IMR-90 (cell line): ENCODE measurements at regions not wholly inside any gene's neighbourhood (a gene's known extent, or its start where the extent isn't known, plus 50 kb on each side); places are given as distances from the start of the nearest gene placed in this dataset.

Experiments used
- ATAC-seq: fragments of 200-7000 bp; cut with Tn5 transposase; 2 replicates; pipeline ENCODE4 v1.9.1; 2020; ENCODE audit warnings: low read depth, mild to moderate bottlenecking, moderate library complexity
- BruUV-seq: library from RNA; stranded (reverse); fragments of 400-500 nt; replicated peaks from 2 replicates; lab custom pipeline; 2021; lab: Mats Ljungman, UMichigan
- CTCF ChIA-PET: fragments of 300-600 bp; formaldehyde crosslinking; extraction: SDS; loops from one replicate; lab custom pipeline; 2021; ENCODE audit warnings: antibody characterized with exemption; lab: Yijun Ruan, JAX
- POLR2A ChIA-PET: fragments of 300-600 bp; sonication (Branson Sonifier 250); formaldehyde crosslinking; loops from one replicate; lab custom pipeline; 2022; ENCODE audit warnings: antibody characterized with exemption; ENCODE audit not compliant: unreplicated experiment; lab: Charles Lee
- DNase-seq: peaks from one replicate; pipeline ENCODE4 v3.0.0; 2013
- H2AFZ ChIP-seq: replicated peaks from 2 replicates; pipeline ENCODE3; 2013; ENCODE audit warnings: low read length, mild to moderate bottlenecking; ENCODE audit not compliant: poor library complexity
- H2AK5ac ChIP-seq: 2 replicates; pipeline ENCODE4 v1.6.1; 2013; ENCODE audit warnings: low read depth, low read length, inconsistent platforms
- H2AK9ac ChIP-seq: replicated peaks from 2 replicates; pipeline ENCODE3; 2013; ENCODE audit warnings: mild to moderate bottlenecking, low read depth, low read length, moderate library complexity; ENCODE audit not compliant: poor library complexity
- H2BK120ac ChIP-seq: 2 replicates; pipeline ENCODE4 v1.6.1; 2013; ENCODE audit warnings: low read depth, low read length, inconsistent platforms
- H2BK15ac ChIP-seq: 3 replicates; pipeline ENCODE4 v1.6.1; 2013; ENCODE audit warnings: low read depth, low read length, inconsistent platforms
- H2BK20ac ChIP-seq: 2 replicates; pipeline ENCODE4 v1.6.1; 2013; ENCODE audit warnings: low read depth, mild to moderate bottlenecking, inconsistent platforms, low read length, moderate library complexity
- H2BK5ac ChIP-seq: 2 replicates; pipeline ENCODE4 v1.6.1; 2013; ENCODE audit warnings: mild to moderate bottlenecking, low read depth, low read length, inconsistent platforms; ENCODE audit not compliant: poor library complexity, severe bottlenecking
- H3K14ac ChIP-seq: replicated peaks from 2 replicates; pipeline ENCODE4 v1.6.1; 2013; ENCODE audit warnings: low read depth, low read length, inconsistent platforms
- H3K18ac ChIP-seq: 2 replicates; pipeline ENCODE4 v1.6.1; 2013; ENCODE audit warnings: low read depth, low read length, control low read depth
- H3K23ac ChIP-seq: 2 replicates; pipeline ENCODE4 v1.6.1; 2013; ENCODE audit warnings: low read depth, low read length, inconsistent platforms
- H3K27ac ChIP-seq: 2 replicates; pipeline ENCODE4 v1.5.1; 2013; ENCODE audit warnings: mild to moderate bottlenecking, control low read depth, low read length; ENCODE audit not compliant: insufficient read depth
- H3K27me3 ChIP-seq: 2 replicates; pipeline ENCODE4 v1.6.1; 2013; ENCODE audit warnings: low read length; ENCODE audit not compliant: control insufficient read depth, insufficient read depth
- H3K36me3 ChIP-seq: 2 replicates; pipeline ENCODE4 v1.6.1; 2013; ENCODE audit warnings: low read length, mixed read lengths; ENCODE audit not compliant: control insufficient read depth, insufficient read depth
- H3K4ac ChIP-seq: 2 replicates; pipeline ENCODE4 v1.6.1; 2013; ENCODE audit warnings: low read depth, low read length, inconsistent platforms
- H3K4me1 ChIP-seq: 2 replicates; pipeline ENCODE4 v1.6.1; 2013; ENCODE audit warnings: low read length, mixed read lengths; ENCODE audit not compliant: control insufficient read depth, insufficient read depth
- H3K4me2 ChIP-seq: 2 replicates; pipeline ENCODE4 v1.6.1; 2013; ENCODE audit warnings: low read depth, mild to moderate bottlenecking, control low read depth, low read length, moderate library complexity
- H3K4me3 ChIP-seq: 2 replicates; pipeline ENCODE4 v1.5.1; 2013; ENCODE audit warnings: low read depth, mild to moderate bottlenecking, control low read depth, low read length, moderate library complexity; ENCODE audit not compliant: insufficient read depth
- H3K56ac ChIP-seq: 2 replicates; pipeline ENCODE4 v1.6.1; 2013; ENCODE audit warnings: low read length, inconsistent platforms; ENCODE audit not compliant: insufficient read depth; ENCODE audit errors: extremely low read depth
- H3K79me1 ChIP-seq, 2 experiments: 2 replicates each; pipeline ENCODE4 v1.6.1; 2013; ENCODE audit warnings: low read length in 2 of 2, inconsistent platforms in 1 of 2, low read depth in 1 of 2
- H3K9ac ChIP-seq: 2 replicates; pipeline ENCODE4 v1.6.1; 2013; ENCODE audit warnings: low read depth, low read length, control low read depth
- H3K9me1 ChIP-seq: 2 replicates; pipeline ENCODE4 v1.6.1; 2013; ENCODE audit warnings: low read length, inconsistent platforms; ENCODE audit not compliant: insufficient read depth
- H3K9me3 ChIP-seq: 2 replicates; pipeline ENCODE4 v1.6.1; 2013; ENCODE audit warnings: low read length; ENCODE audit not compliant: control insufficient read depth, insufficient read depth
- H4K20me1 ChIP-seq: 2 replicates; pipeline ENCODE4 v1.6.1; 2013; ENCODE audit warnings: low read length, inconsistent platforms; ENCODE audit not compliant: insufficient read depth
- H4K5ac ChIP-seq: 2 replicates; pipeline ENCODE4 v1.6.1; 2013; ENCODE audit warnings: mild to moderate bottlenecking, low read depth, low read length, control low read depth
- H4K8ac ChIP-seq, 2 experiments: 2 replicates each; pipeline ENCODE4 v1.6.1; 2013; ENCODE audit warnings: low read depth in 2 of 2, low read length in 2 of 2, control low read depth in 1 of 2, inconsistent platforms in 1 of 2
- H4K91ac ChIP-seq: 2 replicates; pipeline ENCODE4 v1.6.1; 2013; ENCODE audit warnings: low read depth, low read length, inconsistent platforms; ENCODE audit not compliant: insufficient read depth
- BHLHE40 ChIP-seq: fragments of 150-350 bp; IDR thresholded peaks from 2 replicates; pipeline ENCODE4 v1.6.1; 2016; ENCODE audit warnings: mild to moderate bottlenecking, low read depth, low read length
- CHD1 ChIP-seq: IDR thresholded peaks from 2 replicates; pipeline ENCODE4 v1.6.1; 2012; ENCODE audit warnings: low read depth, low read length, improper control_type of control experiment
- ELK1 ChIP-seq: fragments of 150-350 bp; IDR thresholded peaks from 2 replicates; pipeline ENCODE4 v1.6.1; 2016; ENCODE audit warnings: low read depth, mild to moderate bottlenecking, low read length, moderate library complexity, borderline replicate concordance
- MAZ ChIP-seq: IDR thresholded peaks from 2 replicates; pipeline ENCODE4 v1.6.1; 2012; ENCODE audit warnings: low read depth, mild to moderate bottlenecking, low read length, improper control_type of control experiment, moderate library complexity, borderline replicate concordance
- MXI1 ChIP-seq: IDR thresholded peaks from 2 replicates; pipeline ENCODE4 v1.6.1; 2012; ENCODE audit warnings: low read depth, mild to moderate bottlenecking, low read length, moderate library complexity, borderline replicate concordance
- NFE2L2 ChIP-seq: fragments of 150-350 bp; IDR thresholded peaks from 2 replicates; pipeline ENCODE4 v1.6.1; 2016; ENCODE audit warnings: low read depth, mild to moderate bottlenecking, low read length
- POLR2A ChIP-seq: IDR thresholded peaks from 2 replicates; pipeline ENCODE4 v1.6.1; 2012; ENCODE audit warnings: mild to moderate bottlenecking, low read depth, low read length
- RCOR1 ChIP-seq: IDR thresholded peaks from 2 replicates; pipeline ENCODE4 v1.6.1; 2012; ENCODE audit warnings: mild to moderate bottlenecking, low read length, improper control_type of control experiment; ENCODE audit not compliant: insufficient replicate concordance
- SMC3 ChIP-seq: fragments of 150-350 bp; IDR thresholded peaks from 2 replicates; pipeline ENCODE4 v1.6.1; 2016; ENCODE audit warnings: low read depth, mild to moderate bottlenecking, antibody characterized with exemption, low read length, moderate library complexity
- WGBS, 2 experiments: methylation state at CpG; one replicate each; pipeline versions ENCODE4 v1.1.5 to v1.1.7; 2013; ENCODE audit warnings: missing lambda C conversion rate in 2 of 2; ENCODE audit not compliant: insufficient read length in 1 of 2; ENCODE audit errors: extremely low coverage in 2 of 2; 5-methylcytosine and 5-hydroxymethylcytosine counted together
- dilution Hi-C: fragments of 300-500 bp; cut with HindIII; formaldehyde crosslinking; loops from one replicate; pipeline ENCODE4 v1.14.3; 2018; ENCODE audit warnings: low sequenced_read_pairs; ENCODE audit not compliant: unreplicated experiment
- in situ Hi-C: fragments of 300-500 bp; cut with MboI; formaldehyde crosslinking; loops from 3 replicates; pipeline ENCODE4 v1.14.3; 2019; ENCODE audit warnings: low sequenced_read_pairs, inconsistent platforms, mixed read lengths
- intact Hi-C: fragments of 100-400 bp; cut with micrococcal nuclease; formaldehyde crosslinking; loops from 2 replicates; pipeline ENCODE4 v1.10.0; 2022
- TF ChIP-seq, protein P1 (sequence below): conservative IDR thresholded peaks from 2 replicates; pipeline ENCODE4 v1.5.1; 2012; ENCODE audit warnings: mild to moderate bottlenecking, low read depth, low read length, improper control_type of control experiment
- TF ChIP-seq, protein P2 (sequence below): fragments of 150-350 bp; IDR thresholded peaks from 2 replicates; pipeline ENCODE4 v1.6.1; 2017; ENCODE audit warnings: mild to moderate bottlenecking, antibody characterized with exemption, low read length, low read depth

DNA sequence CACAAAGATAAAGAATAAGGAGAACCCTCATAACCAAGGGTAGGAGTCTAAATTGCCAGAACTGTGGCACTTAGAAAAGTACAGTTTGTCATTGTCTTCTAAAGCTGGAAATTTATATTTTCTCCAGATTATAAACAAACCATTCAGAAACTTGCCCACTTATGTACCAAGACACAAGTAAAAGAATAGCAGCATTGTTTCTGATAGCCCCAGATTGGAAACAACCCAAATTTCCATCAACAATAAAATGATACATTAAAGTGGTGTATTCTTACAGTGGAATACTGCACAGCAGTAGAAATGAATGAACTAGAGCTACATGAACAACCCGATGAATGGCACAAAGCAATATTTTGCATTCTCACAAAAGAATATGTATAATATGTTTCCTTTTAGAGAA is 63.1 kb upstream of the PDHA1 start:
- Histone ChIP-seq H4K8ac (no peak overlapping the region), H3K36me3 (no peaks in the 10 kb centered on the region), H3K4me2 (no peak overlapping the region), H2AK5ac (no peak overlapping the region), H3K79me1 (no peaks in the 10 kb centered on the region), H4K5ac (no peak overlapping the region), H3K4me3 (no peak overlapping the region), H2AK9ac (no peak overlapping the region), H3K9me3 (no peaks in the 10 kb centered on the region), H2BK20ac (no peak overlapping the region), H3K56ac (no peak overlapping the region), H3K14ac (no peak overlapping the region), H2BK5ac (no peak overlapping the region), H2BK120ac (no peak overlapping the region), H4K20me1 (no peaks in the 10 kb centered on the region), H4K91ac (no peak overlapping the region), H3K27me3 (no peaks in the 10 kb centered on the region), H3K23ac (no peak overlapping the region), H2AFZ (no peak overlapping the region), H3K4me1 (no peaks in the 10 kb centered on the region), H3K9ac (no peak overlapping the region), H3K4ac (no peak overlapping the region), H3K9me1 (no peaks in the 10 kb centered on the region), H3K27ac (no peak overlapping the region), H2BK15ac (no peak overlapping the region), H3K18ac (no peak overlapping the region)
- ChIA-PET POLR2A (no interaction called here), CTCF (no interaction called here)
- no TSS peak for BruUV-seq
- DNase-seq (no peak), ATAC-seq (no peak)
- intact Hi-C loops, result no loop called here
- no peak for TF ChIP-seq POLR2A
- TF ChIP-seq ELK1, result no peak
- TF ChIP-seq MAZ, result no peak
- TF ChIP-seq, protein P1, sequence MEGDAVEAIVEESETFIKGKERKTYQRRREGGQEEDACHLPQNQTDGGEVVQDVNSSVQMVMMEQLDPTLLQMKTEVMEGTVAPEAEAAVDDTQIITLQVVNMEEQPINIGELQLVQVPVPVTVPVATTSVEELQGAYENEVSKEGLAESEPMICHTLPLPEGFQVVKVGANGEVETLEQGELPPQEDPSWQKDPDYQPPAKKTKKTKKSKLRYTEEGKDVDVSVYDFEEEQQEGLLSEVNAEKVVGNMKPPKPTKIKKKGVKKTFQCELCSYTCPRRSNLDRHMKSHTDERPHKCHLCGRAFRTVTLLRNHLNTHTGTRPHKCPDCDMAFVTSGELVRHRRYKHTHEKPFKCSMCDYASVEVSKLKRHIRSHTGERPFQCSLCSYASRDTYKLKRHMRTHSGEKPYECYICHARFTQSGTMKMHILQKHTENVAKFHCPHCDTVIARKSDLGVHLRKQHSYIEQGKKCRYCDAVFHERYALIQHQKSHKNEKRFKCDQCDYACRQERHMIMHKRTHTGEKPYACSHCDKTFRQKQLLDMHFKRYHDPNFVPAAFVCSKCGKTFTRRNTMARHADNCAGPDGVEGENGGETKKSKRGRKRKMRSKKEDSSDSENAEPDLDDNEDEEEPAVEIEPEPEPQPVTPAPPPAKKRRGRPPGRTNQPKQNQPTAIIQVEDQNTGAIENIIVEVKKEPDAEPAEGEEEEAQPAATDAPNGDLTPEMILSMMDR, result no peak
- no peak for TF ChIP-seq BHLHE40
- no peak for TF ChIP-seq RCOR1
- TF ChIP-seq NFE2L2, result no peak
- TF ChIP-seq, protein P2, sequence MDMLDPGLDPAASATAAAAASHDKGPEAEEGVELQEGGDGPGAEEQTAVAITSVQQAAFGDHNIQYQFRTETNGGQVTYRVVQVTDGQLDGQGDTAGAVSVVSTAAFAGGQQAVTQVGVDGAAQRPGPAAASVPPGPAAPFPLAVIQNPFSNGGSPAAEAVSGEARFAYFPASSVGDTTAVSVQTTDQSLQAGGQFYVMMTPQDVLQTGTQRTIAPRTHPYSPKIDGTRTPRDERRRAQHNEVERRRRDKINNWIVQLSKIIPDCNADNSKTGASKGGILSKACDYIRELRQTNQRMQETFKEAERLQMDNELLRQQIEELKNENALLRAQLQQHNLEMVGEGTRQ, result no peak
- no peak for TF ChIP-seq MXI1
- no peak for TF ChIP-seq SMC3
- no peak for TF ChIP-seq CHD1
- dilution Hi-C loops, result no loop called here
- no CpG with 5 or more reads among the region's 1 CpG for WGBS, 2 experiments
- in situ Hi-C loops, result no loop called here
